SU-DHL-6 (cell line): ENCODE measurements at regions not wholly inside any gene's neighbourhood (a gene's known extent, or its start where the extent isn't known, plus 50 kb on each side); places are given as distances from the start of the nearest gene placed in this dataset.

Experiments used
- EZH2phosphoT487 ChIP-seq: fragments of 200-600 bp; sonication (generic), shearing (Covaris generic); conservative IDR thresholded peaks from 2 replicates; pipeline ENCODE4 v1.6.1; 2018; ENCODE audit warnings: mild to moderate bottlenecking, antibody characterized with exemption, low read length, moderate library complexity, mixed read lengths
- TF ChIP-seq, protein P1 (sequence below): fragments of 200-600 bp; sonication (generic); IDR thresholded peaks from one replicate; pipeline ENCODE4 v1.5.1; 2017; ENCODE audit warnings: antibody characterized with exemption, mild to moderate bottlenecking, low read length, moderate library complexity; ENCODE audit not compliant: insufficient read depth, poor library complexity, severe bottlenecking

DNA sequence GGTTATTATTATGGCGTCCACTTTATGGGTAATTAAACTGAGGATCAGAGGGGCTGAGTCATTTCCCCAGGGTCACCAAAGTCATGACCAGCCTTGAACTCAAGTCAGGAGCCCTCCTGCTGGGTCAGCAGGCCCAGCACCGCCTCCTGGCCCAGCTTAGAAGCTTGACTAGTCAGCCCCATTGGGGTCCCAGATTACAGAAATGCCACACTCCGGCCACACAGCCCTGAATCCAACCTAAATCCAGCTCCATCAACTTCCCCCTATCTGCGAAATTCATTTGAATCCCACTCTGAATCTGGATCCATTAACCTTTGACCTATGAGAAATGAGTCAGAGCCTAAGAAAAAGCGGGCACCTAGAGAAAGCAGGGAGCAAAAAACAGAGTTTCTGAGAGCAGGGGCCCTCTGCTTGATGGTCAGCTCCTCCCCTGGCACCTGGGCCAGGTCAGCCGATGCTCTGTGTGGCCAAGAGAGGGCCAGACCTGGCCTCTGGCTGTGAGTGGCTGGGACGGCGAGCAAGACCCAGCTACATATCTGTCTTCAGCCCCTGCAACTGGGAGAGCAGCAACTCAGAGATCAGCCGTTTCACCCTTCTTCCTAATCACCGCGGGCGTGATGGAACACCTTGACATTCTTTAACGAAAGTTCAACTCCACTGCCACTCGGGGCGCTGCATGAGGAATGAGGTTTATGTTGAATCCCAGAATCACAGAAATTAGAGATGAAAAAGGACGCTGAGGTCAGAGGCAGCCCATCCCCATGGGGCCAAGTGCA lies 196.1 kb downstream of the TRIM29 start:
- TF ChIP-seq, protein P1, sequence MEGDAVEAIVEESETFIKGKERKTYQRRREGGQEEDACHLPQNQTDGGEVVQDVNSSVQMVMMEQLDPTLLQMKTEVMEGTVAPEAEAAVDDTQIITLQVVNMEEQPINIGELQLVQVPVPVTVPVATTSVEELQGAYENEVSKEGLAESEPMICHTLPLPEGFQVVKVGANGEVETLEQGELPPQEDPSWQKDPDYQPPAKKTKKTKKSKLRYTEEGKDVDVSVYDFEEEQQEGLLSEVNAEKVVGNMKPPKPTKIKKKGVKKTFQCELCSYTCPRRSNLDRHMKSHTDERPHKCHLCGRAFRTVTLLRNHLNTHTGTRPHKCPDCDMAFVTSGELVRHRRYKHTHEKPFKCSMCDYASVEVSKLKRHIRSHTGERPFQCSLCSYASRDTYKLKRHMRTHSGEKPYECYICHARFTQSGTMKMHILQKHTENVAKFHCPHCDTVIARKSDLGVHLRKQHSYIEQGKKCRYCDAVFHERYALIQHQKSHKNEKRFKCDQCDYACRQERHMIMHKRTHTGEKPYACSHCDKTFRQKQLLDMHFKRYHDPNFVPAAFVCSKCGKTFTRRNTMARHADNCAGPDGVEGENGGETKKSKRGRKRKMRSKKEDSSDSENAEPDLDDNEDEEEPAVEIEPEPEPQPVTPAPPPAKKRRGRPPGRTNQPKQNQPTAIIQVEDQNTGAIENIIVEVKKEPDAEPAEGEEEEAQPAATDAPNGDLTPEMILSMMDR: no peak
- no peak for TF ChIP-seq EZH2phosphoT487
